ENCODE measurements at regions not wholly inside any gene's neighbourhood (a gene's known extent, or its start where the extent isn't known, plus 50 kb on each side); places are given as distances from the start of the nearest gene placed in this dataset.

GRCh38 chr14:53861781-53862180, 94.8 kb downstream of the BMP4 start:
- H3K36me3 ChIP-seq (ENCODE audit: control insufficient read depth in 5 of 5, insufficient read depth in 5 of 5, low read length in 5 of 5): no peaks in the 10 kb centered on the region
- H3K27me3 ChIP-seq (ENCODE audit: control insufficient read depth in 5 of 5, insufficient read depth in 4 of 5, low read length in 5 of 5): no peaks in the 10 kb centered on the region
- H3K27ac ChIP-seq (ENCODE audit: low read depth, low read length): no peak overlapping the region
- H3K9ac ChIP-seq (ENCODE audit: low read length in 5 of 5): no peak overlapping the region
- no peaks in the 10 kb centered on the region for H3K9me3 ChIP-seq (ENCODE audit: control insufficient read depth in 5 of 5, low read length in 5 of 5)
- no peaks in the 10 kb centered on the region for H3K4me1 ChIP-seq (ENCODE audit: control insufficient read depth in 5 of 5, insufficient read depth in 5 of 5, low read length in 5 of 5)
- H3K4me3 ChIP-seq (ENCODE audit: low read depth in 1 of 5, low read length in 5 of 5): no peak overlapping the region

- Histone ChIP-seq H3K27me3 (ENCODE audit: control insufficient read depth in 5 of 5, insufficient read depth in 4 of 5, low read length in 5 of 5) (no peaks in the 10 kb centered on the region), H3K9me3 (ENCODE audit: control insufficient read depth in 5 of 5, low read length in 5 of 5) (no peaks in the 10 kb centered on the region), H3K4me3 (ENCODE audit: low read depth in 1 of 5, low read length in 5 of 5) (no peak overlapping the region), H3K4me1 (ENCODE audit: control insufficient read depth in 5 of 5, insufficient read depth in 5 of 5, low read length in 5 of 5) (no peaks in the 10 kb centered on the region), H3K9ac (ENCODE audit: low read length in 5 of 5) (no peak overlapping the region), H3K27ac (ENCODE audit: low read depth, low read length) (no peak overlapping the region), H3K36me3 (ENCODE audit: control insufficient read depth in 5 of 5, insufficient read depth in 5 of 5, low read length in 5 of 5) (no peaks in the 10 kb centered on the region)
Observed at GRCh38 chr14:53858345-53858684, 98.3 kb downstream of the BMP4 start.

GRCh38 chr14:53857625-53858344, 98.8 kb downstream of the BMP4 start:
- H3K4me1 ChIP-seq (ENCODE audit: control insufficient read depth in 5 of 5, insufficient read depth in 5 of 5, low read length in 5 of 5): no peaks in the 10 kb centered on the region
- no peaks in the 10 kb centered on the region for H3K27me3 ChIP-seq (ENCODE audit: control insufficient read depth in 5 of 5, insufficient read depth in 4 of 5, low read length in 5 of 5)
- H3K9me3 ChIP-seq (ENCODE audit: control insufficient read depth in 5 of 5, low read length in 5 of 5): no peaks in the 10 kb centered on the region
- H3K4me3 ChIP-seq (ENCODE audit: low read depth in 1 of 5, low read length in 5 of 5): no peak overlapping the region
- H3K9ac ChIP-seq (ENCODE audit: low read length in 5 of 5): no peak overlapping the region
- H3K36me3 ChIP-seq (ENCODE audit: control insufficient read depth in 5 of 5, insufficient read depth in 5 of 5, low read length in 5 of 5): no peaks in the 10 kb centered on the region
- H3K27ac ChIP-seq (ENCODE audit: low read depth, low read length): no peak overlapping the region

- H3K4me3 ChIP-seq (ENCODE audit: low read depth in 1 of 5, low read length in 5 of 5): no peak overlapping the region
- H3K4me1 ChIP-seq (ENCODE audit: control insufficient read depth in 5 of 5, insufficient read depth in 5 of 5, low read length in 5 of 5): peaks cover 0 to 4% (median 0%) of the 10 kb centered on the region in 5 donors
- no peak overlapping the region for H3K9ac ChIP-seq (ENCODE audit: low read length in 5 of 5)
- H3K36me3 ChIP-seq (ENCODE audit: control insufficient read depth in 5 of 5, insufficient read depth in 5 of 5, low read length in 5 of 5): no peaks in the 10 kb centered on the region
- H3K27ac ChIP-seq (ENCODE audit: low read depth, low read length): no peak overlapping the region
- H3K27me3 ChIP-seq (ENCODE audit: control insufficient read depth in 5 of 5, insufficient read depth in 4 of 5, low read length in 5 of 5): no peaks in the 10 kb centered on the region
- no peaks in the 10 kb centered on the region for H3K9me3 ChIP-seq (ENCODE audit: control insufficient read depth in 5 of 5, low read length in 5 of 5)
Observed at GRCh38 chr14:53855574-53855973, 101.1 kb downstream of the BMP4 start.

GRCh38 chr14:53855127-53855526, 101.5 kb downstream of the BMP4 start:
- no peaks in the 10 kb centered on the region for H3K9me3 ChIP-seq (ENCODE audit: control insufficient read depth in 5 of 5, low read length in 5 of 5)
- no peak overlapping the region for H3K27ac ChIP-seq (ENCODE audit: low read depth, low read length)
- H3K36me3 ChIP-seq (ENCODE audit: control insufficient read depth in 5 of 5, insufficient read depth in 5 of 5, low read length in 5 of 5): no peaks in the 10 kb centered on the region
- H3K4me1 ChIP-seq (ENCODE audit: control insufficient read depth in 5 of 5, insufficient read depth in 5 of 5, low read length in 5 of 5): peaks cover 0 to 4% (median 0%) of the 10 kb centered on the region in 5 donors
- H3K9ac ChIP-seq (ENCODE audit: low read length in 5 of 5): no peak overlapping the region
- H3K4me3 ChIP-seq (ENCODE audit: low read depth in 1 of 5, low read length in 5 of 5): no peak overlapping the region
- H3K27me3 ChIP-seq (ENCODE audit: control insufficient read depth in 5 of 5, insufficient read depth in 4 of 5, low read length in 5 of 5): no peaks in the 10 kb centered on the region

- no peaks in the 10 kb centered on the region for H3K36me3 ChIP-seq (ENCODE audit: control insufficient read depth in 5 of 5, insufficient read depth in 5 of 5, low read length in 5 of 5)
- H3K27me3 ChIP-seq (ENCODE audit: control insufficient read depth in 5 of 5, insufficient read depth in 4 of 5, low read length in 5 of 5): no peaks in the 10 kb centered on the region
- H3K9ac ChIP-seq (ENCODE audit: low read length in 5 of 5): no peak overlapping the region
- no peak overlapping the region for H3K4me3 ChIP-seq (ENCODE audit: low read depth in 1 of 5, low read length in 5 of 5)
- H3K27ac ChIP-seq (ENCODE audit: low read depth, low read length): no peak overlapping the region
- no peaks in the 10 kb centered on the region for H3K9me3 ChIP-seq (ENCODE audit: control insufficient read depth in 5 of 5, low read length in 5 of 5)
- peaks cover 0 to 4% (median 0%) of the 10 kb centered on the region in 5 donors for H3K4me1 ChIP-seq (ENCODE audit: control insufficient read depth in 5 of 5, insufficient read depth in 5 of 5, low read length in 5 of 5)
Observed at GRCh38 chr14:53851394-53852090, 105.1 kb downstream of the BMP4 start.

DNA sequence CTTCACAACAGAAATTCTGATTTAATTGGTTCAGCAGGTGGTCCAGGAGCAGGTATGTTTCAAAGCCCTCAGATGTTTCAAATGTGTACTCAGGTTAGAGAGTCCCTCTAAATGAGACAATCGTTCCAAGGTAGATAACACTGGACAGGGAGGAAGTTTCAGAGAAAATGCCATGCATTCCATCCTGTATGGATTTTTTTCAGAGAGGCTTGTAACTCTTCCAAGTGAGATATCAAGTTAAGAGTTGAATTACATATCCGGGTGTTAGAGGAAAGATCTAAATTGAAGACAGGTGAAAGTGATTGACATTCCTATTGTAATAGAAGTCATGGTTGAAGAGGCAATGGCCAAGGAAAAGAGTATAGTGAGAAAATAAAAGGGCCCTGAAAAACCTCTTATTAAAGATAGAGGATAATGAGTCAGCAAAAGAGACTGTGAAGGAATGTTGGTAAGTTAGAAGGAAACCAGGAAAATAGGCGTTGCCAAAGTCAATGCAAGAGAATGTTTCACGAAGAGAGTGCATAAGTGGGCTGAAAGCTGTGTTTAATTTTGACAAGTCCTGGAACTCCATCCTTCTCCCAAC, 105.8 kb downstream of the BMP4 start:
- Histone ChIP-seq H3K27me3 (ENCODE audit: control insufficient read depth in 5 of 5, insufficient read depth in 4 of 5, low read length in 5 of 5) (no peaks in the 10 kb centered on the region), H3K4me3 (ENCODE audit: low read depth in 1 of 5, low read length in 5 of 5) (no peak overlapping the region), H3K4me1 (ENCODE audit: control insufficient read depth in 5 of 5, insufficient read depth in 5 of 5, low read length in 5 of 5) (peaks cover 0 to 4% (median 0%) of the 10 kb centered on the region in 5 donors), H3K27ac (ENCODE audit: low read depth, low read length) (no peak overlapping the region), H3K9ac (ENCODE audit: low read length in 5 of 5) (no peak overlapping the region), H3K9me3 (ENCODE audit: control insufficient read depth in 5 of 5, low read length in 5 of 5) (no peaks in the 10 kb centered on the region), H3K36me3 (ENCODE audit: control insufficient read depth in 5 of 5, insufficient read depth in 5 of 5, low read length in 5 of 5) (no peaks in the 10 kb centered on the region)

- no peaks in the 10 kb centered on the region for H3K36me3 ChIP-seq (ENCODE audit: control insufficient read depth in 5 of 5, insufficient read depth in 5 of 5, low read length in 5 of 5)
- H3K4me1 ChIP-seq (ENCODE audit: control insufficient read depth in 5 of 5, insufficient read depth in 5 of 5, low read length in 5 of 5): peaks cover 0 to 4% (median 0%) of the 10 kb centered on the region in 5 donors
- H3K4me3 ChIP-seq (ENCODE audit: low read depth in 1 of 5, low read length in 5 of 5): no peak overlapping the region
- no peaks in the 10 kb centered on the region for H3K9me3 ChIP-seq (ENCODE audit: control insufficient read depth in 5 of 5, low read length in 5 of 5)
- no peak overlapping the region for H3K9ac ChIP-seq (ENCODE audit: low read length in 5 of 5)
- no peak overlapping the region for H3K27ac ChIP-seq (ENCODE audit: low read depth, low read length)
- H3K27me3 ChIP-seq (ENCODE audit: control insufficient read depth in 5 of 5, insufficient read depth in 4 of 5, low read length in 5 of 5): no peaks in the 10 kb centered on the region
Observed at GRCh38 chr14:53849549-53849948, 107.1 kb downstream of the BMP4 start.

DNA sequence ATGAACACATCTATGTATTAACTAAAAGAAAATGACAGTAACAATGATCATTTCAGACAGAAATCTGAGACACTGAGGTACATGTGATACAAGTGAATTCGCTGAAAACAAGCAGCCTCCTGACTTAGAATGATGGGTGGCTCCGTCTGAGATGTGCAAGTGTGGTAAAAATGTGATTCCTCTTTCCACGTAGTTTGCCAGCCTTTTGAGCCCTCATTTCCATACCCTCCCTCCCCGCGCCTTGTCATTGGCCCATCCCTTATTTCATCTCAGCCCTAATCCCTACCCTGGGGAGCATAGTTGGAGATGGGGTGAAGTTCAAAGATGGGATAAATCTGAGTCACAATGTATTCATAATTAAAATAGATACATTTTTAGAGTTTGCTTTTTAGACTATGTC, 107.8 kb downstream of the BMP4 start:
- Histone ChIP-seq H3K4me1 (ENCODE audit: control insufficient read depth in 5 of 5, insufficient read depth in 5 of 5, low read length in 5 of 5) (peaks cover 0 to 4% (median 0%) of the 10 kb centered on the region in 5 donors), H3K36me3 (ENCODE audit: control insufficient read depth in 5 of 5, insufficient read depth in 5 of 5, low read length in 5 of 5) (no peaks in the 10 kb centered on the region), H3K9ac (ENCODE audit: low read length in 5 of 5) (no peak overlapping the region), H3K9me3 (ENCODE audit: control insufficient read depth in 5 of 5, low read length in 5 of 5) (no peaks in the 10 kb centered on the region), H3K27me3 (ENCODE audit: control insufficient read depth in 5 of 5, insufficient read depth in 4 of 5, low read length in 5 of 5) (no peaks in the 10 kb centered on the region), H3K4me3 (ENCODE audit: low read depth in 1 of 5, low read length in 5 of 5) (no peak overlapping the region), H3K27ac (ENCODE audit: low read depth, low read length) (no peak overlapping the region)

GRCh38 chr14:53847881-53848280, 108.7 kb downstream of the BMP4 start:
- H3K4me1 ChIP-seq (ENCODE audit: control insufficient read depth in 5 of 5, insufficient read depth in 5 of 5, low read length in 5 of 5): peaks cover 0 to 4% (median 0%) of the 10 kb centered on the region in 5 donors
- H3K27me3 ChIP-seq (ENCODE audit: control insufficient read depth in 5 of 5, insufficient read depth in 4 of 5, low read length in 5 of 5): no peaks in the 10 kb centered on the region
- no peaks in the 10 kb centered on the region for H3K36me3 ChIP-seq (ENCODE audit: control insufficient read depth in 5 of 5, insufficient read depth in 5 of 5, low read length in 5 of 5)
- no peaks in the 10 kb centered on the region for H3K9me3 ChIP-seq (ENCODE audit: control insufficient read depth in 5 of 5, low read length in 5 of 5)
- H3K27ac ChIP-seq (ENCODE audit: low read depth, low read length): no peak overlapping the region
- no peak overlapping the region for H3K4me3 ChIP-seq (ENCODE audit: low read depth in 1 of 5, low read length in 5 of 5)
- H3K9ac ChIP-seq (ENCODE audit: low read length in 5 of 5): no peak overlapping the region

Measured in subcutaneous abdominal adipose tissue (tissue), 5 donors.